A549 (cell line): ENCODE measurements at regions not wholly inside any gene's neighbourhood (a gene's known extent, or its start where the extent isn't known, plus 50 kb on each side); places are given as distances from the start of the nearest gene placed in this dataset.

Source experiments
- ATAC-seq, 2 experiments: fragments of 200-7000 bp in 1 of 2; fragments of >200 bp in 1 of 2; cut with Nextera tagmentation in 1 of 2; cut with Tn5 transposase in 1 of 2; 3 replicates each; pipeline versions ENCODE4 v1.8.0 to v1.9.1; 2018 to 2020; ENCODE audit warnings: mild to moderate bottlenecking in 1 of 2, moderate library complexity in 1 of 2
- CTCF ChIA-PET: fragments of 300-600 bp; sonication (Branson Sonifier 250); formaldehyde crosslinking; extraction: SDS; loops from one replicate; lab custom pipeline; 2021; ENCODE audit warnings: antibody characterized with exemption, inconsistent platforms; lab: Yijun Ruan, JAX
- POLR2A ChIA-PET: fragments of 350-600 bp; formaldehyde crosslinking; extraction: SDS; loops from one replicate; lab custom pipeline; 2021; ENCODE audit warnings: antibody characterized with exemption, inconsistent platforms; lab: Yijun Ruan, JAX
- DNase-seq, 2 experiments: peaks; one replicate each; pipeline versions ENCODE4 v3.0.0 to v3.0.0-alpha.2; 2011 to 2016; ENCODE audit warnings: low read depth in 1 of 2, low spot score in 1 of 2
- FAIRE-seq: peaks from 2 replicates; lab custom pipeline; 2011; peaks lifted over from hg19 to GRCh38; lab: Jason Lieb, UNC
- H3K27ac ChIP-seq, 2 experiments: fragments of >200 bp; sonication (Bioruptor Twin); formaldehyde crosslinking; 3 replicates each; pipeline ENCODE4 v1.5.1; 2016 to 2017
- H3K4me1 ChIP-seq: fragments of >200 bp; sonication (Bioruptor Twin); formaldehyde crosslinking; 3 replicates; pipeline ENCODE4 v1.6.1; 2016
- H3K4me2 ChIP-seq: fragments of >200 bp; sonication (Bioruptor Twin); formaldehyde crosslinking; 3 replicates; pipeline ENCODE4 v1.6.1; 2016
- H3K4me3 ChIP-seq: fragments of >200 bp; sonication (Bioruptor Twin); formaldehyde crosslinking; 3 replicates; pipeline ENCODE4 v1.5.1; 2016
- H3K9me3 ChIP-seq: fragments of >200 bp; sonication (Bioruptor Twin); formaldehyde crosslinking; 3 replicates; pipeline ENCODE4 v1.6.1; 2016
- BHLHE40 ChIP-seq: IDR thresholded peaks from 2 replicates; pipeline ENCODE4 v1.6.1; 2012; ENCODE audit warnings: low read depth, low read length, inconsistent platforms
- CEBPB ChIP-seq, 2 experiments: fragments of >200 bp in 1 of 2; sonication (Bioruptor Twin) in 1 of 2; formaldehyde crosslinking in 1 of 2; IDR thresholded peaks; 2 replicates each; pipeline ENCODE4 v1.6.1; 2012 to 2016
- EP300 ChIP-seq, 2 experiments: fragments of >200 bp; sonication (Bioruptor Twin); formaldehyde crosslinking; IDR thresholded peaks; 2 replicates in 1 of 2; 3 replicates in 1 of 2; pipeline ENCODE4 v1.6.1; 2016 to 2017
- ESRRA ChIP-seq: fragments of 150-350 bp; IDR thresholded peaks from 2 replicates; pipeline ENCODE4 v1.6.1; 2014; ENCODE audit warnings: mild to moderate bottlenecking, low read length, borderline replicate concordance
- FOSB ChIP-seq: fragments of 250-450 bp; sonication (Bioruptor Pico); IDR thresholded peaks from 2 replicates; pipeline ENCODE4 v1.5.0; 2020; ENCODE audit warnings: mild to moderate bottlenecking, moderate library complexity
- FOSL2 ChIP-seq, 2 experiments: fragments of 450-650 bp in 1 of 2; fragments of >200 bp in 1 of 2; sonication (Bioruptor Twin) in 1 of 2; formaldehyde crosslinking; IDR thresholded peaks; 2 replicates each; pipeline versions ENCODE4 v1.5.0 to v1.6.1; 2016 to 2020; ENCODE audit warnings: mild to moderate bottlenecking in 1 of 2, moderate library complexity in 1 of 2
- GATA3 ChIP-seq: IDR thresholded peaks from 2 replicates; pipeline ENCODE4 v1.6.1; 2012; ENCODE audit warnings: borderline replicate concordance
- HDAC2 ChIP-seq: fragments of 200-600 bp; sonication (generic); IDR thresholded peaks from 2 replicates; pipeline ENCODE4 v1.6.1; 2016
- HEYL ChIP-seq: fragments of 250-450 bp; sonication (Bioruptor Pico); IDR thresholded peaks from 2 replicates; pipeline ENCODE4 v1.8.0; 2021; ENCODE audit warnings: mild to moderate bottlenecking, moderate library complexity
- HOXA7 ChIP-seq: fragments of 250-450 bp; sonication (Bioruptor Pico); IDR thresholded peaks from 2 replicates; pipeline ENCODE4 v1.5.0; 2020; ENCODE audit warnings: mild to moderate bottlenecking, moderate library complexity
- HOXB13 ChIP-seq: fragments of 250-450 bp; sonication (Bioruptor Pico); IDR thresholded peaks from 2 replicates; pipeline ENCODE4 v1.5.0; 2020; ENCODE audit warnings: low read depth, mild to moderate bottlenecking, moderate library complexity
- JUN ChIP-seq, 2 experiments: fragments of >200 bp; sonication (Bioruptor Twin); formaldehyde crosslinking; IDR thresholded peaks; 2 replicates in 1 of 2; 3 replicates in 1 of 2; pipeline ENCODE4 v1.6.1; 2016 to 2017
- KDM1A ChIP-seq: fragments of 200-600 bp; sonication (generic); IDR thresholded peaks from 2 replicates; pipeline ENCODE4 v1.6.1; 2016; ENCODE audit warnings: low read depth, mild to moderate bottlenecking
- MAFK ChIP-seq: fragments of 450-650 bp; IDR thresholded peaks from 2 replicates; pipeline ENCODE4 v1.6.1; 2014; ENCODE audit not compliant: partially characterized antibody
- POLR2A ChIP-seq: IDR thresholded peaks from 2 replicates; pipeline ENCODE4 v1.6.1; 2012; ENCODE audit warnings: mild to moderate bottlenecking, low read length
- POLR2AphosphoS2 ChIP-seq: conservative IDR thresholded peaks from 2 replicates; pipeline ENCODE4 v1.6.1; 2012; ENCODE audit warnings: low read length, improper control_type of control experiment, inconsistent platforms
- RAD21 ChIP-seq, 2 experiments: fragments of >200 bp in 1 of 2; sonication (Bioruptor Twin) in 1 of 2; formaldehyde crosslinking in 1 of 2; IDR thresholded peaks in 1 of 2; conservative IDR thresholded peaks in 1 of 2; 2 replicates in 1 of 2; 3 replicates in 1 of 2; pipeline ENCODE4 v1.6.1; 2012 to 2018; ENCODE audit warnings: inconsistent platforms in 1 of 2
- RARB ChIP-seq: fragments of 250-450 bp; sonication (Bioruptor Pico); IDR thresholded peaks from 2 replicates; pipeline ENCODE4 v1.8.0; 2021; ENCODE audit warnings: mild to moderate bottlenecking, moderate library complexity
- RCOR1 ChIP-seq: fragments of 150-350 bp; IDR thresholded peaks from 2 replicates; pipeline ENCODE4 v1.6.1; 2014; ENCODE audit warnings: antibody characterized with exemption, low read length, low read depth
- SREBF2 ChIP-seq: fragments of 450-650 bp; IDR thresholded peaks from 2 replicates; pipeline ENCODE4 v1.6.1; 2014; ENCODE audit warnings: mild to moderate bottlenecking, moderate library complexity
- TP53 ChIP-seq: fragments of 250-450 bp; sonication (Bioruptor Pico); IDR thresholded peaks from 2 replicates; pipeline ENCODE4 v1.5.0; 2021; ENCODE audit warnings: mild to moderate bottlenecking, moderate library complexity
- ZSCAN20 ChIP-seq: fragments of 250-450 bp; sonication (Bioruptor Pico); IDR thresholded peaks from 2 replicates; pipeline ENCODE4 v1.8.0; 2022; ENCODE audit warnings: mild to moderate bottlenecking, moderate library complexity
- WGBS: methylation state at CpG from one replicate; pipeline ENCODE4 v1.1.6; 2017; ENCODE audit errors: missing lambda C conversion rate; 5-methylcytosine and 5-hydroxymethylcytosine counted together
- TF ChIP-seq, protein P1 (sequence below): IDR thresholded peaks from 2 replicates; pipeline ENCODE4 v1.6.1; 2012
- TF ChIP-seq, protein P2 (sequence below): fragments of 250-450 bp; sonication (Bioruptor Pico); IDR thresholded peaks from 2 replicates; pipeline ENCODE4 v1.5.0; 2020; ENCODE audit warnings: low read depth, mild to moderate bottlenecking, moderate library complexity
- TF ChIP-seq, protein P3 (sequence below): fragments of >200 bp; sonication (Bioruptor Twin); formaldehyde crosslinking; IDR thresholded peaks from 2 replicates; pipeline ENCODE4 v1.6.1; 2016
- TF ChIP-seq, protein P4 (sequence below): IDR thresholded peaks from 2 replicates; pipeline ENCODE4 v1.6.1; 2012
- TF ChIP-seq, protein P5 (sequence below): fragments of >200 bp; sonication (Bioruptor Twin); formaldehyde crosslinking; IDR thresholded peaks from 3 replicates; pipeline ENCODE4 v1.5.1; 2016
- TF ChIP-seq, protein P6 (sequence below): fragments of 250-450 bp; sonication (Bioruptor Pico); IDR thresholded peaks from 2 replicates; pipeline ENCODE4 v1.5.0; 2021; ENCODE audit warnings: mild to moderate bottlenecking, moderate library complexity, borderline replicate concordance

DNA sequence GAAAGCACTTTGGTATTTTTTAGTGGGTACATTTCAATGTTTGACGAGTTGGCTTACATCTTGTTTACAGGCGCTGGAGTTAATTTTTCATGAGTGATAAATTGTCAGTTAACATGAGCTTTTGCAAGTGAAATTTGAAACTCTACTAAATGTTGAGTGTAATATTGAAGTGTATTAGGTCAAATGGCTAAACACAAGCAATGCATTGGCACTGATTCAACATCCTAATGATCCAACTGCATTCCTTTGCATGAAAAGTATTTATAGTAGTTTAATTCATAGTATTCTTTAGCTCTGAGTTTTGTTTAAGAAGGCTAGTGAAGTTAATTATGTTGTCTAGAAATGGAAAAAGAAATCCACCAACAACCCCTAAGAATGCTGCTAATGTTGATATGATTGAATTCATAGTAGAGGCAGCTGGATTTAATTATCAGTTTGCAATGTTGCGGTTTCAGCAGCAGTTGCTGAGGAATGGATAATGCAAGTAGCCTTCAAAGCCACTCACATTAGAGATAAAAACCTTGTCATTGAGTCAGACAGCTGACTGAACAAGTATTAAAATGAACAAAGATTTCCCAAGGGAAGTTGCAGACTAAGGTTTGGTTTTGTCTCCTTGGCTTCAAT, 245.6 kb upstream of the GOLIM4 start:
- WGBS, result 49% methylated on average over 3 of the region's 3 CpGs
- H3K9me3 ChIP-seq, result no peaks in the 10 kb centered on the region
- no peak overlapping the region for H3K4me2 ChIP-seq
- FAIRE-seq (no peak), ATAC-seq (no peak), DNase-seq (no peak)
- no peaks in the 10 kb centered on the region for H3K4me1 ChIP-seq
- no peak overlapping the region for H3K27ac ChIP-seq
- H3K4me3 ChIP-seq, result no peak overlapping the region
- CTCF ChIA-PET, result no interaction called here
- POLR2A ChIA-PET, result no interaction called here
- TF ChIP-seq HDAC2 (no peak), RARB (CRISPR knock-in tag) (no peak), MAFK (no peak), KDM1A (no peak), HOXB13 (CRISPR knock-in tag) (no peak), FOSL2 (IDR thresholded peaks at IDR 0.05) (no peak), FOSL2 (CRISPR knock-in tag; IDR thresholded peaks at IDR 0.05) (no peak), ZSCAN20 (CRISPR knock-in tag) (no peak), ESRRA (no peak), HOXA7 (CRISPR knock-in tag) (no peak), EP300 (IDR thresholded peaks at IDR 0.05) (no peak), JUN (IDR thresholded peaks at IDR 0.05) (no peak), FOSB (CRISPR knock-in tag) (no peak), RCOR1 (no peak), SREBF2 (no peak), HEYL (CRISPR knock-in tag) (no peak), BHLHE40 (no peak)
- TF ChIP-seq, protein P1, sequence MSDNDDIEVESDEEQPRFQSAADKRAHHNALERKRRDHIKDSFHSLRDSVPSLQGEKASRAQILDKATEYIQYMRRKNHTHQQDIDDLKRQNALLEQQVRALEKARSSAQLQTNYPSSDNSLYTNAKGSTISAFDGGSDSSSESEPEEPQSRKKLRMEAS, result no peak
- TF ChIP-seq, protein P2, sequence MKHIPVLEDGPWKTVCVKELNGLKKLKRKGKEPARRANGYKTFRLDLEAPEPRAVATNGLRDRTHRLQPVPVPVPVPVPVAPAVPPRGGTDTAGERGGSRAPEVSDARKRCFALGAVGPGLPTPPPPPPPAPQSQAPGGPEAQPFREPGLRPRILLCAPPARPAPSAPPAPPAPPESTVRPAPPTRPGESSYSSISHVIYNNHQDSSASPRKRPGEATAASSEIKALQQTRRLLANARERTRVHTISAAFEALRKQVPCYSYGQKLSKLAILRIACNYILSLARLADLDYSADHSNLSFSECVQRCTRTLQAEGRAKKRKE (CRISPR knock-in tag), result no peak

DNA sequence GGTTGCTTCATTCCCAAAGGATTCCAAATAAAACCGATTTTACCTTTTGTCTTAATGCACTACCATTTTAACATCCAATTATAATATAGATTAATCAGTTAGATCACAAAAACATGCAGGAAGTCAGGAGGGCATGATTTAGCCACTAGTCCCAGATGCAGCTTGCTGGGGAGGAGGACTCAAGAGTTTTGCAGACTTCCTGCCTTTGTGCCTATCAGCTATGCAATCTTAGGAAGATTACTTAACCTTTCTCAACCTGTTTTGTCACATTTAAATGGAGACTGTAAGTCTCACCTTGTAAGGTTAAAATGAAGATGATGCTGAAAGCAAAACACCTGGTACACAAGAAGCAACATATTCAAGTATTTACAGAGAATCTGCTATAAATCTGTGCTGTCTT, 242.4 kb upstream of the GOLIM4 start:
- no peak for DNase-seq
- POLR2A ChIA-PET, result no interaction called here
- FAIRE-seq, result no peak
- Histone ChIP-seq H3K4me1 (no peaks in the 10 kb centered on the region), H3K4me2 (no peak overlapping the region), H3K27ac (no peak overlapping the region), H3K4me3 (no peak overlapping the region), H3K9me3 (no peaks in the 10 kb centered on the region)
- no peak for ATAC-seq
- WGBS, result 0% methylated on average over 1 of the region's 1 CpG
- CTCF ChIA-PET, result interaction anchor here (0.5 kb wide), 1 partner anchor 1127 kb away, joined by 3 read pairs; no protein-coding TSS in a partner anchor
- TF ChIP-seq TP53 (CRISPR knock-in tag) (no peak), RAD21 (conservative IDR thresholded peaks at IDR 0.05 in 1 of 2, IDR thresholded peaks at IDR 0.05 in 1 of 2) (no peak), GATA3 (no peak), BHLHE40 (no peak), POLR2AphosphoS2 (no peak), CEBPB (IDR thresholded peaks at IDR 0.05) (no peak), RCOR1 (no peak), POLR2A (no peak), ZSCAN20 (CRISPR knock-in tag) (no peak), HOXB13 (CRISPR knock-in tag) (no peak)
- TF ChIP-seq, protein P3, sequence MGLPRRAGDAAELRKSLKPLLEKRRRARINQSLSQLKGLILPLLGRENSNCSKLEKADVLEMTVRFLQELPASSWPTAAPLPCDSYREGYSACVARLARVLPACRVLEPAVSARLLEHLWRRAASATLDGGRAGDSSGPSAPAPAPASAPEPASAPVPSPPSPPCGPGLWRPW, result no peak
- TF ChIP-seq, protein P4, sequence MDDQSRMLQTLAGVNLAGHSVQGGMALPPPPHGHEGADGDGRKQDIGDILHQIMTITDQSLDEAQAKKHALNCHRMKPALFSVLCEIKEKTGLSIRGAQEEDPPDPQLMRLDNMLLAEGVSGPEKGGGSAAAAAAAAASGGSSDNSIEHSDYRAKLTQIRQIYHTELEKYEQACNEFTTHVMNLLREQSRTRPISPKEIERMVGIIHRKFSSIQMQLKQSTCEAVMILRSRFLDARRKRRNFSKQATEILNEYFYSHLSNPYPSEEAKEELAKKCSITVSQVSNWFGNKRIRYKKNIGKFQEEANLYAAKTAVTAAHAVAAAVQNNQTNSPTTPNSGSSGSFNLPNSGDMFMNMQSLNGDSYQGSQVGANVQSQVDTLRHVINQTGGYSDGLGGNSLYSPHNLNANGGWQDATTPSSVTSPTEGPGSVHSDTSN, result no peak
- TF ChIP-seq, protein P5, sequence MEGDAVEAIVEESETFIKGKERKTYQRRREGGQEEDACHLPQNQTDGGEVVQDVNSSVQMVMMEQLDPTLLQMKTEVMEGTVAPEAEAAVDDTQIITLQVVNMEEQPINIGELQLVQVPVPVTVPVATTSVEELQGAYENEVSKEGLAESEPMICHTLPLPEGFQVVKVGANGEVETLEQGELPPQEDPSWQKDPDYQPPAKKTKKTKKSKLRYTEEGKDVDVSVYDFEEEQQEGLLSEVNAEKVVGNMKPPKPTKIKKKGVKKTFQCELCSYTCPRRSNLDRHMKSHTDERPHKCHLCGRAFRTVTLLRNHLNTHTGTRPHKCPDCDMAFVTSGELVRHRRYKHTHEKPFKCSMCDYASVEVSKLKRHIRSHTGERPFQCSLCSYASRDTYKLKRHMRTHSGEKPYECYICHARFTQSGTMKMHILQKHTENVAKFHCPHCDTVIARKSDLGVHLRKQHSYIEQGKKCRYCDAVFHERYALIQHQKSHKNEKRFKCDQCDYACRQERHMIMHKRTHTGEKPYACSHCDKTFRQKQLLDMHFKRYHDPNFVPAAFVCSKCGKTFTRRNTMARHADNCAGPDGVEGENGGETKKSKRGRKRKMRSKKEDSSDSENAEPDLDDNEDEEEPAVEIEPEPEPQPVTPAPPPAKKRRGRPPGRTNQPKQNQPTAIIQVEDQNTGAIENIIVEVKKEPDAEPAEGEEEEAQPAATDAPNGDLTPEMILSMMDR, result no peak
- TF ChIP-seq, protein P6, sequence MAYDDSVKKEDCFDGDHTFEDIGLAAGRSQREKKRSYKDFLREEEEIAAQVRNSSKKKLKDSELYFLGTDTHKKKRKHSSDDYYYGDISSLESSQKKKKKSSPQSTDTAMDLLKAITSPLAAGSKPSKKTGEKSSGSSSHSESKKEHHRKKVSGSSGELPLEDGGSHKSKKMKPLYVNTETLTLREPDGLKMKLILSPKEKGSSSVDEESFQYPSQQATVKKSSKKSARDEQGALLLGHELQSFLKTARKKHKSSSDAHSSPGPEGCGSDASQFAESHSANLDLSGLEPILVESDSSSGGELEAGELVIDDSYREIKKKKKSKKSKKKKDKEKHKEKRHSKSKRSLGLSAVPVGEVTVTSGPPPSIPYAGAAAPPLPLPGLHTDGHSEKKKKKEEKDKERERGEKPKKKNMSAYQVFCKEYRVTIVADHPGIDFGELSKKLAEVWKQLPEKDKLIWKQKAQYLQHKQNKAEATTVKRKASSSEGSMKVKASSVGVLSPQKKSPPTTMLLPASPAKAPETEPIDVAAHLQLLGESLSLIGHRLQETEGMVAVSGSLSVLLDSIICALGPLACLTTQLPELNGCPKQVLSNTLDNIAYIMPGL (CRISPR knock-in tag), result no peak
